BJ (cell line): ENCODE measurements at regions not wholly inside any gene's neighbourhood (a gene's known extent, or its start where the extent isn't known, plus 50 kb on each side); places are given as distances from the start of the nearest gene placed in this dataset.

Source experiments
- CTCF ChIA-PET: fragments of 350-600 bp; formaldehyde crosslinking; extraction: SDS; loops from one replicate; lab custom pipeline; 2021; ENCODE audit warnings: antibody characterized with exemption, inconsistent platforms; lab: Yijun Ruan, JAX
- POLR2A ChIA-PET: fragments of 300-600 bp; sonication (Branson Sonifier 250); formaldehyde crosslinking; extraction: SDS; loops from one replicate; lab custom pipeline; 2021; ENCODE audit warnings: antibody characterized with exemption; lab: Charles Lee
- DNase-seq: peaks from one replicate; pipeline ENCODE4 v3.0.0-alpha.2; 2011; ENCODE audit warnings: low read depth
- H3K27me3 ChIP-seq: 2 replicates; pipeline ENCODE4 v1.6.0; 2011; ENCODE audit warnings: low read length; ENCODE audit not compliant: control insufficient read depth, insufficient read depth
- H3K36me3 ChIP-seq: 2 replicates; pipeline ENCODE4 v1.5.1; 2011; ENCODE audit warnings: low read length; ENCODE audit not compliant: control insufficient read depth, insufficient read depth
- H3K4me3 ChIP-seq: 2 replicates; pipeline ENCODE4 v1.5.1; 2011; ENCODE audit warnings: low read depth, mild to moderate bottlenecking, control low read depth, low read length
- CTCF ChIP-seq: IDR thresholded peaks from 2 replicates; pipeline ENCODE4 v1.5.1; 2011; ENCODE audit warnings: low read depth, mild to moderate bottlenecking, control low read depth, inconsistent platforms, low read length, moderate library complexity; ENCODE audit not compliant: insufficient read depth

DNA sequence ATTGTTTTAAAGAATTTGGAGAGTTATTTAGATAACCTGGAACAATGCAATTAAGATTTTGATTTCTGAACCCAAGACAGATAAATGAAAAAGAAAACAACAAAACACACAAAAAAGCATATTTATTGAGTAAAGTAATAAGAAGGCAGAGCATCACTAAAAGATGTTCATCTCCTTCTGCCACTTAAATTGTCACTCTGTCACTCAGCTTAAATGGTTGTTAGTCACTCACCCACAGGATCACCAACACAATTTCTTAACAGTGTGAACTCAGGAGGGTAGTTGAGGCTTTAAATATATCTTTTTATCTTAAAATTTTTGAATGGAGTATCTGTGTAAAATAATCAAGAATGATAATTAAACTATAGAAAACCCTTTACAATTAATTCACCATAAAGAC, 1215.5 kb upstream of the PCDH20 start:
- H3K36me3 ChIP-seq, result no peaks in the 10 kb centered on the region
- no peaks in the 10 kb centered on the region for H3K27me3 ChIP-seq
- CTCF ChIA-PET, result no interaction called here
- POLR2A ChIA-PET, result no interaction called here
- H3K4me3 ChIP-seq, result no peak overlapping the region
- TF ChIP-seq CTCF, result no peak
- no peak for DNase-seq

GRCh38 chr13:62629618-62630017, 1214.0 kb upstream of the PCDH20 start:
- H3K4me3 ChIP-seq, result no peak overlapping the region
- no peaks in the 10 kb centered on the region for H3K27me3 ChIP-seq
- CTCF ChIA-PET, result no interaction called here
- no peak for TF ChIP-seq CTCF
- POLR2A ChIA-PET, result no interaction called here
- no peaks in the 10 kb centered on the region for H3K36me3 ChIP-seq
- no peak for DNase-seq

DNA sequence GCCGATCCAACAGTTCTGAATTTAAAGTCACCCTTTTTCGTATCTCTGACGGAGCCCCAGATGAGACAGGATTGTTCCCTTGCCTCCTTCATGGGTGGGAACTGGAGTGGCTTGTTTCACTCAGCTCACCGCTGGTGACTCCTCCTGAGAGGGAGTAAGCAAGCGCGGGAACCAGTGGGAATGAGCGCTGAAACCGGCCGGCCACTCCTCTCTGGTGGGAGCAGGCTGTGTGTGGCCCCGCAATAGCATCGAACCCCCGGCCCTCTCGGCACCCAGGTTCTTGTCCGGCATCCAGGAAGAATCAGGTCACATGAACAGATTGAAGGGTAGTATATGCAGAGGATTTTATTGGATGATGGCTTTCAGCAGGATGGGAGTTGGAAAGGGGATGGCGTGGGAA, 1211.6 kb upstream of the PCDH20 start:
- DNase-seq, result no peak
- Histone ChIP-seq H3K27me3 (no peaks in the 10 kb centered on the region), H3K4me3 (no peak overlapping the region), H3K36me3 (no peaks in the 10 kb centered on the region)
- TF ChIP-seq CTCF, result no peak
- ChIA-PET POLR2A (no interaction called here), CTCF (no interaction called here)

DNA sequence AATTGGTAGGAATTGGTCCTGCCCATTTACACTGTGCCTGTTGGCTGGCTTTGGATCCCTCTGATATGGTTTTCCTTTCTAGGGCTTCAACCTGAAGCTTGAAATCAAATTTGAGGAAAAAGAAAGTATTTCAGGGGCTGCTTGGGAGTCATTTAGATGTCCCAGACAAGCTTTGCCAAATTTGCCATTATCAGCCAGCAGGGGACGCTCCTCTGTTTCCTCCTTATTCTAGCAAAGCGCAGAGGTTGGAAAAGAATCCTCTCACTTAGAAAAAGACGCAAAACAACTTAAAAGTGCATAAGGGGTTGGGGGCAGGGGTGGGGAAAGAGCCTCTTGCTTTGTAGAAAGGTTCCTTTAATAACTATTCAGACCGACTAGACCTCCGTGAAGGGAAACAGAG, 1211.1 kb upstream of the PCDH20 start:
- no peaks in the 10 kb centered on the region for H3K27me3 ChIP-seq
- H3K4me3 ChIP-seq, result no peak overlapping the region
- ChIA-PET POLR2A (no interaction called here), CTCF (no interaction called here)
- no peak for DNase-seq
- TF ChIP-seq CTCF, result no peak
- H3K36me3 ChIP-seq, result no peaks in the 10 kb centered on the region

GRCh38 chr13:62625214-62625881, 1209.7 kb upstream of the PCDH20 start:
- Histone ChIP-seq H3K36me3 (no peaks in the 10 kb centered on the region), H3K4me3 (no peak overlapping the region), H3K27me3 (no peaks in the 10 kb centered on the region)
- POLR2A ChIA-PET, result no interaction called here
- TF ChIP-seq CTCF, result no peak
- DNase-seq, result no peak
- CTCF ChIA-PET, result no interaction called here
